Spleen (tissue), 7 donors: ENCODE measurements at regions not wholly inside any gene's neighbourhood (a gene's known extent, or its start where the extent isn't known, plus 50 kb on each side); places are given as distances from the start of the nearest gene placed in this dataset.

ENCODE experiments used
- POLR2A ChIP-seq, 3 donors: fragments of 450-650 bp; IDR thresholded peaks; one replicate each; pipeline ENCODE4 v1.5.1; 2017; ENCODE audit warnings: antibody characterized with exemption in 3 of 3, mild to moderate bottlenecking in 1 of 3
- POLR2AphosphoS5 ChIP-seq, 3 donors: sonication (generic); formaldehyde crosslinking; IDR thresholded peaks; one replicate each; pipeline ENCODE4 v1.5.1; 2017; ENCODE audit warnings: antibody characterized with exemption in 3 of 3
- TF ChIP-seq, protein P1 (sequence below), 11 experiments: fragments of 200-600 bp in 7 of 11; fragments of 450-650 bp in 4 of 11; sonication (generic) in 4 of 11; IDR thresholded peaks in 8 of 11; conservative IDR thresholded peaks in 3 of 11; 1 replicate in 7 of 11; 2 replicates in 4 of 11; pipeline versions ENCODE4 v1.4.0 to v1.8.0; 2016 to 2021; ENCODE audit warnings: antibody characterized with exemption in 11 of 11, inconsistent platforms in 4 of 11, mild to moderate bottlenecking in 1 of 11
- donor health status: DM: no; HTN: no; CAD: no; lungs with moderate emphysema.
- donor health status: DM: no; HTN: no; CAD: no.
- donor health status: DM: no; HTN: no; CAD: no.

DNA sequence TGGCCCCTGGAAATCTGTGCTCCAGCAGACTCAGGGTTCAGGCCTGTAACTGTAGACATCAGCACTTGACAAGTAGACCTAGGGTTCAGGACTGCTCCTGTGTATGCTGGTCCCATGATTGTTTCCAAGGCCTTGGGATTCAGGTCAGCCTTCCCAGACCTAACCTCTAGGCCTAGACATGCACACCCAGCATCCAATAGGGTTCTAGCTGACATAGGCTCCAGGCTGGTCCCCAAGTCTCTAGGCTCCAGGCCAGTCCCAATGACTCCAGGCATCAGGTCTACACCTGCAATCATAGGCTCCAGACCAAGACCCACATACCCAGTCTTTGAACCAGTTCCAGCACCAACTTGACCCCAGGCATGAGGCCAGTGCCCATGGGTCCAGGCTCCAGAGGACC lies 166.2 kb upstream of the GRIA4 start:
- TF ChIP-seq, protein P1, sequence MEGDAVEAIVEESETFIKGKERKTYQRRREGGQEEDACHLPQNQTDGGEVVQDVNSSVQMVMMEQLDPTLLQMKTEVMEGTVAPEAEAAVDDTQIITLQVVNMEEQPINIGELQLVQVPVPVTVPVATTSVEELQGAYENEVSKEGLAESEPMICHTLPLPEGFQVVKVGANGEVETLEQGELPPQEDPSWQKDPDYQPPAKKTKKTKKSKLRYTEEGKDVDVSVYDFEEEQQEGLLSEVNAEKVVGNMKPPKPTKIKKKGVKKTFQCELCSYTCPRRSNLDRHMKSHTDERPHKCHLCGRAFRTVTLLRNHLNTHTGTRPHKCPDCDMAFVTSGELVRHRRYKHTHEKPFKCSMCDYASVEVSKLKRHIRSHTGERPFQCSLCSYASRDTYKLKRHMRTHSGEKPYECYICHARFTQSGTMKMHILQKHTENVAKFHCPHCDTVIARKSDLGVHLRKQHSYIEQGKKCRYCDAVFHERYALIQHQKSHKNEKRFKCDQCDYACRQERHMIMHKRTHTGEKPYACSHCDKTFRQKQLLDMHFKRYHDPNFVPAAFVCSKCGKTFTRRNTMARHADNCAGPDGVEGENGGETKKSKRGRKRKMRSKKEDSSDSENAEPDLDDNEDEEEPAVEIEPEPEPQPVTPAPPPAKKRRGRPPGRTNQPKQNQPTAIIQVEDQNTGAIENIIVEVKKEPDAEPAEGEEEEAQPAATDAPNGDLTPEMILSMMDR (IDR thresholded peaks at IDR 0.05 in 8 of 11, conservative IDR thresholded peaks at IDR 0.05 in 3 of 11) = no peak
- TF ChIP-seq POLR2AphosphoS5 (IDR thresholded peaks at IDR 0.05) (no peak), POLR2A (IDR thresholded peaks at IDR 0.05) (no peak)
